ENCODE measurements at regions not wholly inside any gene's neighbourhood (a gene's known extent, or its start where the extent isn't known, plus 50 kb on each side); places are given as distances from the start of the nearest gene placed in this dataset.

GRCh38 chr3:107076946-107077345, 300.3 kb upstream of the CCDC54 start:
- TF ChIP-seq CTCF (conservative IDR thresholded peaks at IDR 0.05; ENCODE audit: low read depth in 2 of 2) (no peak), ETS1 (IDR thresholded peaks at IDR 0.05) (no peak), REST (IDR thresholded peaks at IDR 0.05; ENCODE audit: unreplicated experiment) (no peak), EZH2 (IDR thresholded peaks at IDR 0.05; ENCODE audit: low read depth, unreplicated experiment) (no peak), ZNF331 (CRISPR knock-in tag; IDR thresholded peaks at IDR 0.05; ENCODE audit: low read depth) (no peak), POLR2AphosphoS5 (IDR thresholded peaks at IDR 0.05; ENCODE audit: low read depth) (no peak), EZH2phosphoT487 (IDR thresholded peaks at IDR 0.05; ENCODE audit: unreplicated experiment) (no peak), CREB1 (CRISPR knock-in tag; IDR thresholded peaks at IDR 0.05; ENCODE audit: low read depth) (no peak)

Measured in GM23338 (cell line).